BJ (cell line): ENCODE measurements at regions not wholly inside any gene's neighbourhood (a gene's known extent, or its start where the extent isn't known, plus 50 kb on each side); places are given as distances from the start of the nearest gene placed in this dataset.

ENCODE experiments used
- CTCF ChIA-PET: fragments of 350-600 bp; formaldehyde crosslinking; extraction: SDS; loops from one replicate; lab custom pipeline; 2021; ENCODE audit warnings: antibody characterized with exemption, inconsistent platforms; lab: Yijun Ruan, JAX
- POLR2A ChIA-PET: fragments of 300-600 bp; sonication (Branson Sonifier 250); formaldehyde crosslinking; extraction: SDS; loops from one replicate; lab custom pipeline; 2021; ENCODE audit warnings: antibody characterized with exemption; lab: Charles Lee
- DNase-seq: peaks from one replicate; pipeline ENCODE4 v3.0.0-alpha.2; 2011; ENCODE audit warnings: low read depth
- H3K27me3 ChIP-seq: 2 replicates; pipeline ENCODE4 v1.6.0; 2011; ENCODE audit warnings: low read length; ENCODE audit not compliant: control insufficient read depth, insufficient read depth
- H3K36me3 ChIP-seq: 2 replicates; pipeline ENCODE4 v1.5.1; 2011; ENCODE audit warnings: low read length; ENCODE audit not compliant: control insufficient read depth, insufficient read depth
- H3K4me3 ChIP-seq: 2 replicates; pipeline ENCODE4 v1.5.1; 2011; ENCODE audit warnings: low read depth, mild to moderate bottlenecking, control low read depth, low read length
- TF ChIP-seq, protein P1 (sequence below): IDR thresholded peaks from 2 replicates; pipeline ENCODE4 v1.5.1; 2011; ENCODE audit warnings: low read depth, mild to moderate bottlenecking, control low read depth, inconsistent platforms, low read length, moderate library complexity; ENCODE audit not compliant: insufficient read depth

DNA sequence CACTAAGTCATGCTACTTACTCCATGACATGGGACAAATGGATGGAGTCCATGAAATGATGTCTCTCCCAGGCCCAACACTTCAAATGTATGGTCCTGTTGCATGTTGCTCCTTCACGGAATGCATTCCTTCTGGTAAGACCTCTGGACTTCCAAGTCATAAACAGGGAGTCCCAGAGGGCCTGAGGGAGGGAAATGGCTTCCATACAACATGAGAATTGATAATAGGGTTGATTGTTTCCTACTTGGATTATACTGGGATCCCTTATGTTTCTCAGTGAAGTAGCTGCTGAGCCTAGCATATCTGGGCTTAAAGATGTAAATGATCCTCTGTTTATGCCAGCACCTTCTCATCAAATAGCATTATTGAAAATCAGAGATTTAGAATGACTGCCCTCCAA, 104.2 kb upstream of the MAGI3 start:
- no peak for DNase-seq
- H3K4me3 ChIP-seq: no peak overlapping the region
- CTCF ChIA-PET: no interaction called here
- no peaks in the 10 kb centered on the region for H3K36me3 ChIP-seq
- TF ChIP-seq, protein P1, sequence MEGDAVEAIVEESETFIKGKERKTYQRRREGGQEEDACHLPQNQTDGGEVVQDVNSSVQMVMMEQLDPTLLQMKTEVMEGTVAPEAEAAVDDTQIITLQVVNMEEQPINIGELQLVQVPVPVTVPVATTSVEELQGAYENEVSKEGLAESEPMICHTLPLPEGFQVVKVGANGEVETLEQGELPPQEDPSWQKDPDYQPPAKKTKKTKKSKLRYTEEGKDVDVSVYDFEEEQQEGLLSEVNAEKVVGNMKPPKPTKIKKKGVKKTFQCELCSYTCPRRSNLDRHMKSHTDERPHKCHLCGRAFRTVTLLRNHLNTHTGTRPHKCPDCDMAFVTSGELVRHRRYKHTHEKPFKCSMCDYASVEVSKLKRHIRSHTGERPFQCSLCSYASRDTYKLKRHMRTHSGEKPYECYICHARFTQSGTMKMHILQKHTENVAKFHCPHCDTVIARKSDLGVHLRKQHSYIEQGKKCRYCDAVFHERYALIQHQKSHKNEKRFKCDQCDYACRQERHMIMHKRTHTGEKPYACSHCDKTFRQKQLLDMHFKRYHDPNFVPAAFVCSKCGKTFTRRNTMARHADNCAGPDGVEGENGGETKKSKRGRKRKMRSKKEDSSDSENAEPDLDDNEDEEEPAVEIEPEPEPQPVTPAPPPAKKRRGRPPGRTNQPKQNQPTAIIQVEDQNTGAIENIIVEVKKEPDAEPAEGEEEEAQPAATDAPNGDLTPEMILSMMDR: no peak
- POLR2A ChIA-PET: no interaction called here
- H3K27me3 ChIP-seq: no peaks in the 10 kb centered on the region; the same call in 1 of the 2 replicates

DNA sequence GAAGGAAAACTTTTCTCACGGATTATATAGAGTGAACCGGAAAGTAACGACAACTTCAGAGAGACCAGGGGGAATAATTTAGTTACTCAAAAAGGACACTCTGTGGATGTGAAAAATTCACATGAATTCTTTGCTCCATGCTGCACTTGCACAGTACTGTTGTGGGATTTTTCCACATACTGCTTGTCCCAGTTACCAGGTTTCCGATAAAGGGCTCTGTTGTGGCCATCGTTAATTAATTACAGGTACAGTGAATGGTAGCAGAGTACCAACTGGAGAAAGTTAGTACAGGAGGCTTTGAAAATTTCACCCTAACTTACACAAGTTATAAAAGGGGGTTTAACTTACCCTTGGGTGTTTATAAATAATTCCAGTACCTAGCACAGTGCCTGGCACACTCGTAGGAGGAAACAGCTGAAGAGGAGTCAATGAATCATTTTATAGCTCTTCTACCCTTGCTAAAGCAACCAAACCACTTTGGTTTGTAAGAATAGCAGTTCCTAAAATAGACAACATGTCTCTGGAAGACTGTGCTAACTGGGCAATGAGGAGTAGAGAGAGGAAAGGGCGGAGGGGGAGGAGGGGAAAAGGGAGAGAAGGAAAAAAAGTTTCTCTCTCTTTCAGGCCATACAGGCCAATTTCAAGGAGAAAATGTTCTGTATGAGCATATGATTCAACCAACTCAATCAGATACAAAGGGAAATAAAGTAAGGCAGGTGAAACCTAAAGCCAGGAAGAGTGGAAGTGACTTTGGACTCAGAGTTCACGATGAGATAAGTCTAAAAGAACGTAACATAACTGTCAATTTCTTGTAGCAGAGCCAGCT, 98.3 kb upstream of the MAGI3 start:
- H3K4me3 ChIP-seq: no peak overlapping the region
- CTCF ChIA-PET: no interaction called here
- no peak for DNase-seq
- TF ChIP-seq, protein P1: no peak
- H3K27me3 ChIP-seq: no peaks in the 10 kb centered on the region
- no peaks in the 10 kb centered on the region for H3K36me3 ChIP-seq
- POLR2A ChIA-PET: no interaction called here

DNA sequence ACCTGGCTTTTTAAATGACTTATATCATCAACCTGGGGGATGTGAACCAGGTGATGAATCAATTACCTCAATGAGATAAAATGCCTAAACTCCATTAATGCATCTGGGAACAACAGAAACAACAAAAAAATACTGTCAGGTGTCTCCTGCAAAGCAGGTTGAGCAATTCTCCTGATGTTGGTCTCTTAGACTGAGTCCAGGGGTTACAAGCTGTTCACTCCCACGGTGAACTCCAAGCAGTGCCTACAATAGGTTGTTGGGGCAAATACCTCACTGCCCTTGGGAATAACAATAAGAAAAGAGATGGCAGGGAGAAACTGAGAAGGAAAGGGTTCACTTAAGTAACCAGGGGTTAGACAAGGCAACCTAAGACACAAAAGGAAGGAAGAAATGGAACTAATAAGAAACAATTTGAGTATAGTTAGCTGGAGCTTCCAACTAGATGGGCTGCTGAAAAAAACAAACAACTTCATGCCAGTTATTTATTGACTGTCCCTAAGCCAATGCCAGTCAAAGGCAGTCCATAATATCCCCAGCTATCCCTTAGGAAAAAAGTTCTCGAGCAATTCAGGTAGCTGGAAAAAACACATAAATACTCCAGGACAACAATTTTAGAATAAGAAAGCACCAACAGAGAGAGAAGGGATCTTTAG, 97.6 kb upstream of the MAGI3 start:
- TF ChIP-seq, protein P1: no peak
- CTCF ChIA-PET: no interaction called here
- no peak for DNase-seq
- Histone ChIP-seq H3K27me3 (no peaks in the 10 kb centered on the region), H3K36me3 (no peaks in the 10 kb centered on the region), H3K4me3 (no peak overlapping the region)
- POLR2A ChIA-PET: no interaction called here

DNA sequence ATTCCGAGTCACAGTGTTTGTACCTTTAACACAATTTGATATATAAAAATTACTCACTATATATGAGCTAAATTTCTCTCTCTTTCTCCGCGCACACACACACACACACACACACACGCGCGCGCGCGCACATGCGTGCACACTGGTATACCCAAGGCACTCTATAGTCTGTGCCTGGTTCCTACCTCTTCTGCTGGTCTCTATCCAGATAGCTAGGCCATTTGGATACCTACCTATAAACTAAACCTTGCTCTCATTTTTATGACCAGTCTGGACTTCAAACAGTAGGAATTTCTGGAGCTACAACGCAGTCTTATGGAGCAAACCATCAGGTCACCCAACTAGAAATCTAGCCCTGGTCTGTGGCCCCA, 97.1 kb upstream of the MAGI3 start:
- Histone ChIP-seq H3K4me3 (no peak overlapping the region), H3K36me3 (no peaks in the 10 kb centered on the region), H3K27me3 (no peaks in the 10 kb centered on the region)
- no peak for DNase-seq
- ChIA-PET CTCF (no interaction called here), POLR2A (no interaction called here)
- TF ChIP-seq, protein P1: no peak

DNA sequence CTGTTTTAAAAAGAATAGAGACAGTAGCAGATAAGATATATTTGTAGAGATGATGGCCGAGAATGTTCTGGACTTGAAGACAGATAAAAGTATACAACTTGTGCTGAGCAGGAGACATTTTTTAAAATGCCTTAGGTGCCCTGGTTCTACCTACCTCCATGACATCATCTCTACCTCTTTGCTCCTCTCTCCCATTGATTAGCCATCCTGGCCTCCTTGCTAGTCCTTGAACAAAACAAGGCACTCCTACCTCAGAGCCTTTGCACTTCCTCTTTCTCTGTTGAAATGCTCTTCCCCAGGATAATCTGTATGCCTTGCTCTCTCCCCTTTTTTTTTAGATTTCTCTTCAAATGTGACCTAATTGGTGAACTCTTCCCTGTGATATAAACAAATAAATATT, 92.6 kb upstream of the MAGI3 start:
- ChIA-PET POLR2A (no interaction called here), CTCF (no interaction called here)
- peaks cover 3% of the 10 kb centered on the region; the same call in 1 of the 2 replicates for H3K27me3 ChIP-seq
- H3K4me3 ChIP-seq: no peak overlapping the region
- TF ChIP-seq, protein P1: no peak
- no peak for DNase-seq
- H3K36me3 ChIP-seq: no peaks in the 10 kb centered on the region
